GM21526 (cell line): ENCODE measurements at regions not wholly inside any gene's neighbourhood (a gene's known extent, or its start where the extent isn't known, plus 50 kb on each side); places are given as distances from the start of the nearest gene placed in this dataset.
"Not testable (repeated sequence)": the region's sequence is repeated elsewhere in the genome, so short reads cannot be mapped to it uniquely, and the experiment has no call there.

Experiments used
- ATAC-seq: cut with Tn5 transposase; IDR thresholded peaks from one replicate; pipeline ENCODE4 v1.9.1; 2021; ENCODE audit warnings: moderate library complexity; ENCODE audit not compliant: unreplicated experiment, low FRiP score

DNA sequence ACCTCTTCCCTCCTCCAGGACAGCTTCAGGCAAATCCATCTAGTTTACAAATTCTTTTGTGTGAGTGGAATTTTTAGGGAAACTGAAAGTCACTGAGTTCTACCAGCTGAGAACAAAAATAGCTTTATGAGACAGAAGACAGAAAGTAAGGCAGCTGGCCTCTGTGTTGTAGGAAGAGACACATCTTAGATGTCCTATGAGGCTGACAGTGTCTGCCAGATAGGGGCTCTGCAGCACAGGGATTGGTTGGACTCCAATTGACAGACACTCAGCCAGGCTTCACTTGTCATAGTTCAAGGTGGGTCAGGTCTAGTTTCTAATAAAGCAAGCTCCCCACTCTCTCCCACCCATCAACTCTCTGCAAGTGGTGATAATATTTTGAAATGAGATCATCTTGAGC lies 574.9 kb downstream of the CCSER2 start:
- ATAC-seq = no peak

GRCh38 chr10:84907461-84908009 lies 579.1 kb downstream of the CCSER2 start:
- no peak for ATAC-seq

- no peak for ATAC-seq
Measured at GRCh38 chr10:84908491-84908890, 580.1 kb downstream of the CCSER2 start.

DNA sequence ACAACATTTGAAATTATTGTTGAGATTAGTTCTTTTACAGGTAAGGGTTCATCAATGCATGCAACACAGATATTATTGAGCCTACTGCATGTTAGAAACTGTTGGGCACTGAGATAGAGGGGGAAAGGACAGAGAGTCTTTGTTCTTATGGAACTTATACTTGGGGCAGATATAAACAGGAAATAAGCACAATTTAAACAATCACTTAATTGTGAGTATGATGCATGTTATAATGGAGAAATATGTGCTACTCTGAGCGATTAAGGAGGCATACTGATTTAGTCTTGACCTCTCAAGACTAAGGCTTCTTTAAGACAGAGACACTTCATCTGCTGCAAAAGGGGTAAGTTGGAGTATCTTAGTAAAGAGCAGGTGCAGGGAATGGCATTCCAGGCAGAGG lies 593.3 kb downstream of the CCSER2 start:
- ATAC-seq = no peak

DNA sequence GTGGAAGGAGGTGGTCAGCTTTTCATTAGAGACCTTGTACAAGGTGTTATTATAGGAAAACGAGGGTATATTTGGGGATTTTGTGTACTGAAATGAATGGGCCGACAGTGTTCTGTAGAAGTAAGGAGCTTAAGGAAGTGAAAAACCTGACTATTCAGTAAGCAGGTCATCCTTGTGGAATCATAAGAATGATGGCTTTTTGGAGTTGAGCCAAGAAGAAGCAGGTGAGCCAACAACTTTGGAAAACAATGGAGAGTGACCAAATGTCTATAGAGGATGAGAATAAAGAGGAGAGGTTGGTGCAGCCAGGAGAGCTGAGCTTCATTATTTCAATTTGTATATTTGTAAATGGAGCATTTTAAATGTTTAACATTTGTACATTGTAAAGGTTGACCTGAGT lies 595.7 kb downstream of the CCSER2 start:
- no peak for ATAC-seq

GRCh38 chr10:84925495-84925894 lies 597.1 kb downstream of the CCSER2 start:
- ATAC-seq = no peak

DNA sequence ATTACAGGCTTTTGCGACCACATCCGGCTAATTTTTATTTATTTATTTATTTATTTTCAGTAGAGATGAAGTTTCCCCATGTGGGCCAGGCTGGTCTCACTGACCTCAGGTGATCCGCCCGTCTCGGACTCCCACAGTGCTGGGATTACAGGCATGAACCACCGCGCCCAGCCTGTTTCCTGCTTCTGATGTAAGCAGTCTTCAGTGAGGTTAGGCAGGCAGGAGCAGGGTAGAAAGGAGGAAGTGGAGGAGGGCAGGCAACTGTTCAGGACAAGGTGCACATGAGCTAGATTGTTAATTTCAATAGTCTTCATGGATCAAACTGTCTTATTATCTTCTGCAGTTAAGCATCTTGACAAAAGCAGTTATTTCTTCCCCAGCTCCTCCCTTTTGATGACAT lies 605.0 kb downstream of the CCSER2 start:
- no peak for ATAC-seq

- ATAC-seq = no peak
Measured at GRCh38 chr10:84935772-84936171, 607.4 kb downstream of the CCSER2 start.

- no peak for ATAC-seq
Measured at GRCh38 chr10:84938117-84938905, 609.9 kb downstream of the CCSER2 start.

GRCh38 chr10:84943541-84943940 lies 615.2 kb downstream of the CCSER2 start:
- ATAC-seq = no peak

GRCh38 chr10:84944187-84944586 lies 615.8 kb downstream of the CCSER2 start:
- no peak for ATAC-seq

GRCh38 chr10:84945791-84946190 lies 617.4 kb downstream of the CCSER2 start:
- no peak for ATAC-seq

DNA sequence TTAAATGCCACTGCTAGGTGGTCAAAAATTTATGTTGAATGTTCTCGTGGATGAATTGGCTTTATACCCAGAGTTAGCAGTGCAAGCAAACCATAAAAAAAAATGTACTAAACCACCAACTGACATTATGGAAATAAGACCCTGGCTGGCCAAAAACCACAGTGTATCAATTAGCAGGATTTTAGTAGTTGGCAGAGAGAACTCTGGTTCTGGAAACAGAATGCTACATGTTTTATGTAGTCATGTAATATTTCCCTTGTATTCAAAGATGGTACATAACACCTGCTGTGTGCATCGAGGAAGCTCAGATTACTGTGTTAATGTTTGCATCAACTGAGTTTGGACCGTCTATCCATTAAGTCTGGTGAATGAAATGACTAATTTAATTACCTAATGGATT lies 618.5 kb downstream of the CCSER2 start:
- no peak for ATAC-seq

- ATAC-seq = no peak
Measured at GRCh38 chr10:84948644-84949043, 620.3 kb downstream of the CCSER2 start.

DNA sequence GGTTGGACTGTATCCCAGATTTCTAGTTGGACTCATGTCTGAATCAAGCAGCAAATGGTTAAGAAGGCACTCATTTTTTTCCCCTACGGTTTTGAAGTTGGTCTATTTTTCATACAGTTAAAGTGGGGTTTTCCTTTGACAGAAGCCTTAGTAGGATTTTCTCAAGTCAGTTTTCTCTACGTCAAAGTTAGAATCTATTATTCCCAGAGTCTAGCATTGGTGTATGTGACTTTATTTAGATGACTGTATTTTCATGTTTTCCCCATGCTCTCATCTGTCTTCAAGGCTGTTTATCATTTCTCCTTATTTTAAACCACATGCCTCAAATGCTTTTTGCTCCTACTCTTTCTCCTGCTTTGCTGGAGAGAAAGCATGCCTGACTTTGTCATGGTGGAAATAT lies 623.2 kb downstream of the CCSER2 start:
- ATAC-seq = no peak

- ATAC-seq = no peak
Measured at GRCh38 chr10:84957427-84957826, 629.0 kb downstream of the CCSER2 start.

GRCh38 chr10:84965468-84965867 lies 637.1 kb downstream of the CCSER2 start:
- no peak for ATAC-seq

- ATAC-seq = no peak
Measured at GRCh38 chr10:84966708-84967441, 638.5 kb downstream of the CCSER2 start.

GRCh38 chr10:84969297-84969696 lies 640.9 kb downstream of the CCSER2 start:
- ATAC-seq = not testable (repeated sequence)

GRCh38 chr10:84987039-84987438 lies 658.6 kb downstream of the CCSER2 start:
- ATAC-seq = no peak

DNA sequence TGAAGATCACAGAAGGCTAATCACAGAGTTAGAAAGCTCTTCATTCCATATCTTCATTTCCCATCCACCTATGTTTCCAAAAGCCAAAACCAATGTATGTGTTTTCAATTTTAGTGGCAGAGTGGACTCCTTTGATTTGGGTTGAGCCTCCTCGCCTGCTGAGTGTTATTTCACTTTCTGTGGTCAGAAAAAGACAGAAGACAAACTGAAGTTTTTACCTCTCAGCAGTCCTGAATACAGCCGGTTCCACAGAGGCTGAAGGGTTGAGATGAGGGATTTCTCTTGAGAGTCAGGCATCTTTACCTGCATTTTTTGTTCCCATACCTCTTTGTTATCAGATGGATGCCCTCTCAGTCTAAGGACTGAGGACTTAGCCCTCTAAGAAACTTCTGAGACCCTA lies 659.6 kb downstream of the CCSER2 start:
- ATAC-seq = no peak

DNA sequence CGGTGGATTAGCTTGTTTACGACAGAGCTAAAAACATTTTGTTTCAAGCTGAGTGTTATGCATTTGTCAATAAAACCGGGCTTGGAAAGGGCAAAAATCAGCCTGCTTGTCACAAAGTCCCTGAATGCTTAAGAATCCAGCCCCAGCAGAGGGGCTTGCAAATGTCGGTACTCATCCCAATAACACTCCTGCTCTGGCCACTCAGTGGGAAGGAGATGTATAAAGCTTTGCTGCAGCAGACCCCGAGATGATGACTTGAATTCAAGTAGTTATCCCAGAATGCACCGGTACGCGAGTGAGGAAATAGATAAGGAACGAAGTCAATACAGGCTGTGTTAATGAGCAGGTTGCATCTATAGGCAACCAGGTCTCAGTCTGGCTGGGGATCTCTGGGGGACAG lies 662.3 kb downstream of the CCSER2 start:
- ATAC-seq = no peak
